HCT116 (cell line): ENCODE measurements at regions not wholly inside any gene's neighbourhood (a gene's known extent, or its start where the extent isn't known, plus 50 kb on each side); places are given as distances from the start of the nearest gene placed in this dataset.

Source experiments
- ATAC-seq: fragments of 200-7000 bp; cut with Tn5 transposase; 2 replicates; pipeline ENCODE4 v1.9.1; 2020; ENCODE audit warnings: mild to moderate bottlenecking, moderate library complexity
- BruUV-seq: library from RNA; stranded (reverse); fragments of 400-500 nt; replicated peaks from 2 replicates; lab custom pipeline; 2021; lab: Mats Ljungman, UMichigan
- CTCF ChIA-PET: fragments of 300-600 bp; sonication (Branson Sonifier 250); formaldehyde crosslinking; loops from one replicate; lab custom pipeline; 2021; ENCODE audit warnings: antibody characterized with exemption; lab: Charles Lee
- POLR2A ChIA-PET: fragments of 300-600, 350-600 bp; sonication (Branson Sonifier 250); formaldehyde crosslinking; loops from one replicate; lab custom pipeline; 2021; ENCODE audit warnings: antibody characterized with exemption; lab: Charles Lee
- RAD21 ChIA-PET, 2 experiments: fragments of 300-600 bp; sonication (Branson Sonifier 250); formaldehyde crosslinking; loops; one replicate each; lab custom pipeline; 2023; ENCODE audit warnings: low total read pairs in 2 of 2; ENCODE audit not compliant: uncharacterized antibody in 2 of 2, unreplicated experiment in 2 of 2, low non-redundant PET in 1 of 2; lab: Charles Lee
- DNase-seq: peaks from one replicate; pipeline ENCODE4 v3.0.0-alpha.2; 2010; ENCODE audit warnings: low read depth, low spot score
- H2AFZ ChIP-seq: fragments of 200-600 bp; shearing (Covaris generic), sonication (generic); 2 replicates; pipeline ENCODE4 v1.6.1; 2017; ENCODE audit warnings: low read depth, mixed run types, mixed read lengths, antibody characterized with exemption, low read length; ENCODE audit not compliant: poor library complexity, severe bottlenecking
- H3K27ac ChIP-seq: 2 replicates; pipeline ENCODE4 v1.5.1; 2012; ENCODE audit warnings: low read depth, low read length
- H3K27me3 ChIP-seq: fragments of 200-600 bp; sonication (generic); 2 replicates; pipeline ENCODE4 v1.6.1; 2016; ENCODE audit warnings: mixed run types, low read length, mixed read lengths; ENCODE audit not compliant: insufficient read depth
- H3K36me3 ChIP-seq, 2 experiments: fragments of 200-500 bp in 1 of 2; fragments of 200-600 bp in 1 of 2; sonication (Bioruptor generic) in 1 of 2; sonication (generic) in 1 of 2; 2 replicates each; pipeline versions ENCODE4 v1.5.1 to v1.6.1; 2014 to 2016; ENCODE audit warnings: low read length in 2 of 2, inconsistent platforms in 1 of 2, mixed read lengths in 1 of 2, mixed run types in 1 of 2; ENCODE audit not compliant: insufficient read depth in 2 of 2, control insufficient read depth in 1 of 2
- H3K4me1 ChIP-seq, 2 experiments: fragments of 200-600 bp in 1 of 2; sonication (generic) in 1 of 2; 2 replicates each; pipeline versions ENCODE4 v1.5.1 to v1.6.1; 2012 to 2017; ENCODE audit warnings: low read length in 2 of 2, inconsistent platforms in 1 of 2, mild to moderate bottlenecking in 1 of 2, mixed read lengths in 1 of 2, mixed run types in 1 of 2, moderate library complexity in 1 of 2; ENCODE audit not compliant: insufficient read depth in 2 of 2, control insufficient read depth in 1 of 2
- H3K4me2 ChIP-seq: fragments of 200-600 bp; sonication (generic); 2 replicates; pipeline ENCODE4 v1.6.1; 2017; ENCODE audit warnings: mixed run types, low read length, mixed read lengths
- H3K4me3 ChIP-seq, 2 experiments: fragments of 200-600 bp in 1 of 2; sonication (generic) in 1 of 2; replicated peaks in 1 of 2; 2 replicates each; pipeline ENCODE4 v1.5.1; 2011 to 2016; ENCODE audit warnings: low read length in 2 of 2, control low read depth in 1 of 2, low read depth in 1 of 2, mild to moderate bottlenecking in 1 of 2, mixed read lengths in 1 of 2, mixed run types in 1 of 2
- H3K79me2 ChIP-seq: fragments of 200-600 bp; sonication (generic); 2 replicates; pipeline ENCODE4 v1.6.1; 2017; ENCODE audit warnings: mild to moderate bottlenecking, mixed run types, low read length, moderate library complexity, mixed read lengths; ENCODE audit not compliant: insufficient read depth
- H3K9ac ChIP-seq: fragments of 200-600 bp; sonication (generic); 2 replicates; pipeline ENCODE4 v1.6.1; 2016; ENCODE audit warnings: low read length, mixed read lengths
- H3K9me2 ChIP-seq: fragments of 200-600 bp; sonication (generic), shearing (Covaris generic); 2 replicates; pipeline ENCODE4 v1.6.1; 2017; ENCODE audit warnings: mixed run types, mild to moderate bottlenecking, moderate library complexity; ENCODE audit not compliant: insufficient read depth
- H3K9me3 ChIP-seq, 2 experiments: fragments of 200-500 bp in 1 of 2; fragments of 200-600 bp in 1 of 2; sonication (Bioruptor generic) in 1 of 2; sonication (generic) in 1 of 2; 2 replicates each; pipeline ENCODE4 v1.6.1; 2014 to 2017; ENCODE audit warnings: low read length in 2 of 2, mixed read lengths in 2 of 2, inconsistent platforms in 1 of 2, low read depth in 1 of 2, mild to moderate bottlenecking in 1 of 2, mixed run types in 1 of 2, moderate library complexity in 1 of 2; ENCODE audit not compliant: control insufficient read depth in 1 of 2, insufficient read depth in 1 of 2
- H4K20me1 ChIP-seq: fragments of 200-600 bp; sonication (generic), shearing (Covaris generic); 2 replicates; pipeline ENCODE4 v1.6.1; 2017; ENCODE audit warnings: mixed run types, mild to moderate bottlenecking, moderate library complexity; ENCODE audit not compliant: insufficient read depth
- CBX3 ChIP-seq: IDR thresholded peaks from 2 replicates; pipeline ENCODE4 v1.6.1; 2012; ENCODE audit warnings: low read depth
- CEBPB ChIP-seq: IDR thresholded peaks from 2 replicates; pipeline ENCODE4 v1.6.1; 2012; ENCODE audit warnings: low read depth
- CTCF ChIP-seq, 3 experiments: fragments of 200-600 bp in 1 of 3; sonication (generic) in 1 of 3; IDR thresholded peaks in 2 of 3; conservative IDR thresholded peaks in 1 of 3; 2 replicates each; pipeline ENCODE4 v1.5.1; 2012 to 2017; ENCODE audit warnings: low read depth in 2 of 3, low read length in 2 of 3, antibody characterized with exemption in 1 of 3, borderline replicate concordance in 1 of 3, control low read depth in 1 of 3, mild to moderate bottlenecking in 1 of 3, mixed read lengths in 1 of 3, mixed run types in 1 of 3, moderate library complexity in 1 of 3; ENCODE audit not compliant: insufficient read depth in 1 of 3
- ELF1 ChIP-seq: IDR thresholded peaks from 2 replicates; pipeline ENCODE4 v1.6.1; 2012; ENCODE audit warnings: low read depth, borderline replicate concordance
- EZH2 ChIP-seq: fragments of 200-600 bp; sonication (generic); IDR thresholded peaks from 2 replicates; pipeline ENCODE4 v1.6.1; 2017; ENCODE audit warnings: antibody characterized with exemption, mixed run types
- FOSL1 ChIP-seq: IDR thresholded peaks from 2 replicates; pipeline ENCODE4 v1.6.1; 2012; ENCODE audit warnings: low read depth
- YY1 ChIP-seq: IDR thresholded peaks from 2 replicates; pipeline ENCODE4 v1.6.1; 2011; ENCODE audit warnings: low read length, low read depth, moderate library complexity, mild to moderate bottlenecking; ENCODE audit not compliant: insufficient replicate concordance; ENCODE audit errors: extremely low read depth
- ZFX ChIP-seq: fragments of 450-650 bp; IDR thresholded peaks from 2 replicates; pipeline ENCODE4 v1.6.1; 2017
- ZNF274 ChIP-seq: fragments of 200-500 bp; sonication (Bioruptor generic); IDR thresholded peaks from 2 replicates; pipeline ENCODE4 v1.6.1; 2014; ENCODE audit warnings: mild to moderate bottlenecking, low read depth, low read length, inconsistent platforms
- intact Hi-C: fragments of 100-400 bp; cut with micrococcal nuclease; formaldehyde crosslinking; loops from 2 replicates; pipeline ENCODE4 v1.10.0; 2022

GRCh38 chr4:85409251-85409650, 65.7 kb upstream of the ARHGAP24 start (continued):
- TF ChIP-seq ZFX: no peak
- TF ChIP-seq ELF1: no peak
- no peak for TF ChIP-seq CEBPB
- TF ChIP-seq ZNF274: no peak
- no peak for TF ChIP-seq CTCF (IDR thresholded peaks at IDR 0.05 in 2 of 3, conservative IDR thresholded peaks at IDR 0.05 in 1 of 3; ENCODE audit: borderline replicate concordance in 1 of 3, insufficient read depth in 1 of 3, low read depth in 2 of 3, low read length in 2 of 3)

- no peak for ATAC-seq
- CTCF ChIA-PET: no interaction called here
- Histone ChIP-seq H3K27me3 (no peaks in the 10 kb centered on the region), H3K4me1 (peaks cover 0 to 4% of the 10 kb centered on the region in 2 experiments; a peak in 1 of 4 replicates), H3K27ac (no peak overlapping the region), H3K9ac (no peak overlapping the region), H3K36me3 (no peaks in the 10 kb centered on the region), H3K4me3 (no peak overlapping the region), H2AFZ (no peak overlapping the region), H4K20me1 (no peaks in the 10 kb centered on the region), H3K79me2 (no peaks in the 10 kb centered on the region), H3K4me2 (no peak overlapping the region), H3K9me3 (no peaks in the 10 kb centered on the region), H3K9me2 (no peaks in the 10 kb centered on the region)
- TF ChIP-seq FOSL1 (no peak), EZH2 (no peak), CBX3 (no peak), ELF1 (no peak), YY1 (no peak)
- POLR2A ChIA-PET: no interaction called here
- intact Hi-C loops: no loop called here
- DNase-seq: no peak
- RAD21 ChIA-PET: no interaction called here
- BruUV-seq: no TSS peak
Observed at GRCh38 chr4:85411386-85411785, 63.6 kb upstream of the ARHGAP24 start.
